ENCODE measurements at regions not wholly inside any gene's neighbourhood (a gene's known extent, or its start where the extent isn't known, plus 50 kb on each side); places are given as distances from the start of the nearest gene placed in this dataset.

GRCh38 chr18:5030636-5031035 is 166.4 kb downstream of the AKAIN1 start:
- TF ChIP-seq CTCF (IDR thresholded peaks at IDR 0.05) (no peak), ZFP36 (IDR thresholded peaks at IDR 0.05; ENCODE audit: borderline replicate concordance, partially characterized antibody) (no peak), SMC3 (IDR thresholded peaks at IDR 0.05) (no peak), ESRRA (IDR thresholded peaks at IDR 0.05; ENCODE audit: borderline replicate concordance, low read length) (no peak), EP300 (IDR thresholded peaks at IDR 0.05) (no peak)

Data from A549 (cell line).